MCF 10A (cell line): ENCODE measurements at regions not wholly inside any gene's neighbourhood (a gene's known extent, or its start where the extent isn't known, plus 50 kb on each side); places are given as distances from the start of the nearest gene placed in this dataset.

Experiments used
- BruUV-seq: library from RNA; stranded (reverse); fragments of 400-500 nt; replicated peaks from 2 replicates; lab custom pipeline; 2021; lab: Mats Ljungman, UMichigan
- CTCF ChIA-PET: fragments of 300-600 bp; sonication (Branson Sonifier 250); formaldehyde crosslinking; extraction: SDS; loops from one replicate; lab custom pipeline; 2021; ENCODE audit warnings: antibody characterized with exemption, inconsistent platforms; lab: Yijun Ruan, JAX
- POLR2A ChIA-PET: fragments of 300-600, 350-650 bp; sonication (Branson Sonifier 250); formaldehyde crosslinking; extraction: SDS; loops from one replicate; lab custom pipeline; 2020; ENCODE audit warnings: antibody characterized with exemption, inconsistent platforms; lab: Yijun Ruan, JAX
- DNase-seq: peaks from one replicate; pipeline ENCODE4 v3.0.0-alpha.2; 2018; ENCODE audit not compliant: unreplicated experiment
- H3K27ac Mint-ChIP-seq: one replicate; pipeline ENCODE4 v1.8.0; 2022; ENCODE audit warnings: mild to moderate bottlenecking, low read depth, mixed read lengths; ENCODE audit not compliant: unreplicated experiment
- H3K27me3 Mint-ChIP-seq: one replicate; pipeline ENCODE4 v1.8.0; 2022; ENCODE audit warnings: mixed read lengths; ENCODE audit not compliant: insufficient read depth, unreplicated experiment
- H3K36me3 Mint-ChIP-seq: one replicate; pipeline ENCODE4 v1.8.0; 2022; ENCODE audit warnings: mild to moderate bottlenecking, moderate library complexity, mixed read lengths; ENCODE audit not compliant: insufficient read depth, unreplicated experiment
- H3K4me1 Mint-ChIP-seq: one replicate; pipeline ENCODE4 v1.8.0; 2022; ENCODE audit warnings: mixed read lengths; ENCODE audit not compliant: insufficient read depth, unreplicated experiment
- H3K4me3 Mint-ChIP-seq: one replicate; pipeline ENCODE4 v1.8.0; 2022; ENCODE audit warnings: mild to moderate bottlenecking, moderate library complexity, mixed read lengths; ENCODE audit not compliant: unreplicated experiment
- H3K9me3 Mint-ChIP-seq: one replicate; pipeline ENCODE4 v1.8.0; 2022; ENCODE audit warnings: mixed read lengths; ENCODE audit not compliant: unreplicated experiment
- CTCF ChIP-seq: fragments of 200-600 bp; IDR thresholded peaks from one replicate; pipeline ENCODE4 v1.8.0; 2022; ENCODE audit warnings: antibody characterized with exemption, mild to moderate bottlenecking; ENCODE audit not compliant: unreplicated experiment
- intact Hi-C: fragments of 100-400 bp; cut with micrococcal nuclease; formaldehyde crosslinking; loops from 2 replicates; pipeline ENCODE4 v1.14.1; 2022

- peak; percentile 88 for DNase-seq
- no peak overlapping the region for H3K4me3 Mint-ChIP-seq
- no peaks in the 10 kb centered on the region for H3K27me3 Mint-ChIP-seq
- intact Hi-C loops, result loop anchor here (5.0 kb wide), 1 partner anchor 317 kb away; no protein-coding TSS in a partner anchor
- no peak for TF ChIP-seq CTCF
- H3K4me1 Mint-ChIP-seq, result peaks cover 38% of the 10 kb centered on the region
- no peaks in the 10 kb centered on the region for H3K36me3 Mint-ChIP-seq
- no TSS peak for BruUV-seq
- CTCF ChIA-PET, result interaction anchor here (0.7 to 1.4 kb wide), 2 partner anchors 14 to 255 kb away, joined by 3 to 5 read pairs; no protein-coding TSS in a partner anchor
- POLR2A ChIA-PET, result interaction anchor here (0.6 to 1.0 kb wide), 2 partner anchors 14 to 259 kb away, joined by 4 to 8 read pairs; no protein-coding TSS in a partner anchor
- H3K27ac Mint-ChIP-seq, result no peak overlapping the region
- no peaks in the 10 kb centered on the region for H3K9me3 Mint-ChIP-seq
Measured at GRCh38 chr9:109889456-109889855, 109.5 kb downstream of the PALM2AKAP2 start.

GRCh38 chr9:109893241-109893640 lies 113.2 kb downstream of the PALM2AKAP2 start:
- H3K36me3 Mint-ChIP-seq, result no peaks in the 10 kb centered on the region
- ChIA-PET POLR2A (no interaction called here), CTCF (interaction anchor here (0.6 to 3.1 kb wide), 6 partner anchors 10 to 256 kb away, joined by 3 to 25 read pairs (median 4); no protein-coding TSS in a partner anchor)
- no peak for TF ChIP-seq CTCF
- intact Hi-C loops, result no loop called here
- DNase-seq, result no peak
- no peak overlapping the region for H3K27ac Mint-ChIP-seq
- peaks cover 13% of the 10 kb centered on the region for H3K4me1 Mint-ChIP-seq
- no peaks in the 10 kb centered on the region for H3K27me3 Mint-ChIP-seq
- no peak overlapping the region for H3K4me3 Mint-ChIP-seq
- H3K9me3 Mint-ChIP-seq, result no peaks in the 10 kb centered on the region
- BruUV-seq, result no TSS peak

- H3K36me3 Mint-ChIP-seq, result no peaks in the 10 kb centered on the region
- no TSS peak for BruUV-seq
- H3K4me1 Mint-ChIP-seq, result peaks cover 10% of the 10 kb centered on the region
- H3K27me3 Mint-ChIP-seq, result no peaks in the 10 kb centered on the region
- DNase-seq, result no peak
- H3K4me3 Mint-ChIP-seq, result no peak overlapping the region
- TF ChIP-seq CTCF, result no peak
- ChIA-PET CTCF (no interaction called here), POLR2A (no interaction called here)
- H3K9me3 Mint-ChIP-seq, result no peaks in the 10 kb centered on the region
- H3K27ac Mint-ChIP-seq, result no peak overlapping the region
- intact Hi-C loops, result no loop called here
Measured at GRCh38 chr9:109894473-109894872, 114.5 kb downstream of the PALM2AKAP2 start.

GRCh38 chr9:109894921-109895758 lies 115.1 kb downstream of the PALM2AKAP2 start:
- no peak for DNase-seq
- intact Hi-C loops, result no loop called here
- no peak overlapping the region for H3K27ac Mint-ChIP-seq
- peaks cover 3% of the 10 kb centered on the region for H3K4me1 Mint-ChIP-seq
- H3K27me3 Mint-ChIP-seq, result no peaks in the 10 kb centered on the region
- H3K4me3 Mint-ChIP-seq, result no peak overlapping the region
- H3K9me3 Mint-ChIP-seq, result no peaks in the 10 kb centered on the region
- POLR2A ChIA-PET, result interaction anchor here (0.8 kb wide), 1 partner anchor 403 kb away, joined by 3 read pairs; no protein-coding TSS in a partner anchor
- CTCF ChIA-PET, result no interaction called here
- H3K36me3 Mint-ChIP-seq, result no peaks in the 10 kb centered on the region
- BruUV-seq, result no TSS peak
- no peak for TF ChIP-seq CTCF
